GM13976 (cell line): ENCODE measurements at regions not wholly inside any gene's neighbourhood (a gene's known extent, or its start where the extent isn't known, plus 50 kb on each side); places are given as distances from the start of the nearest gene placed in this dataset.

Experiments
- DNase-seq: peaks from one replicate; pipeline ENCODE4 v3.0.0; 2012; ENCODE audit warnings: low spot score
- in situ Hi-C: fragments of 300-500 bp; cut with MboI; formaldehyde crosslinking; loops from one replicate; pipeline ENCODE4 v1.12.0; 2022; ENCODE audit warnings: low sequenced_read_pairs, mixed read lengths, inconsistent platforms; ENCODE audit not compliant: unreplicated experiment
- TF ChIP-seq, protein P1 (sequence below): IDR thresholded peaks from 2 replicates; pipeline ENCODE4 v1.5.1; 2012; ENCODE audit warnings: borderline replicate concordance, mild to moderate bottlenecking; ENCODE audit not compliant: insufficient read depth; ENCODE audit errors: extremely low read depth, missing control alignments, control extremely low read depth

- in situ Hi-C loops: no loop called here
- no peak for DNase-seq
- TF ChIP-seq, protein P1, sequence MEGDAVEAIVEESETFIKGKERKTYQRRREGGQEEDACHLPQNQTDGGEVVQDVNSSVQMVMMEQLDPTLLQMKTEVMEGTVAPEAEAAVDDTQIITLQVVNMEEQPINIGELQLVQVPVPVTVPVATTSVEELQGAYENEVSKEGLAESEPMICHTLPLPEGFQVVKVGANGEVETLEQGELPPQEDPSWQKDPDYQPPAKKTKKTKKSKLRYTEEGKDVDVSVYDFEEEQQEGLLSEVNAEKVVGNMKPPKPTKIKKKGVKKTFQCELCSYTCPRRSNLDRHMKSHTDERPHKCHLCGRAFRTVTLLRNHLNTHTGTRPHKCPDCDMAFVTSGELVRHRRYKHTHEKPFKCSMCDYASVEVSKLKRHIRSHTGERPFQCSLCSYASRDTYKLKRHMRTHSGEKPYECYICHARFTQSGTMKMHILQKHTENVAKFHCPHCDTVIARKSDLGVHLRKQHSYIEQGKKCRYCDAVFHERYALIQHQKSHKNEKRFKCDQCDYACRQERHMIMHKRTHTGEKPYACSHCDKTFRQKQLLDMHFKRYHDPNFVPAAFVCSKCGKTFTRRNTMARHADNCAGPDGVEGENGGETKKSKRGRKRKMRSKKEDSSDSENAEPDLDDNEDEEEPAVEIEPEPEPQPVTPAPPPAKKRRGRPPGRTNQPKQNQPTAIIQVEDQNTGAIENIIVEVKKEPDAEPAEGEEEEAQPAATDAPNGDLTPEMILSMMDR: no peak
Measured at GRCh38 chr2:220147161-220148038, 520.0 kb downstream of the SLC4A3 start.

- DNase-seq: no peak
- in situ Hi-C loops: no loop called here
- TF ChIP-seq, protein P1: no peak
Measured at GRCh38 chr2:220148471-220149248, 521.2 kb downstream of the SLC4A3 start.

- DNase-seq: no peak
- TF ChIP-seq, protein P1: no peak
- in situ Hi-C loops: no loop called here
Measured at GRCh38 chr2:220151341-220151740, 523.9 kb downstream of the SLC4A3 start.

GRCh38 chr2:220152281-220152935, 525.0 kb downstream of the SLC4A3 start:
- in situ Hi-C loops: no loop called here
- TF ChIP-seq, protein P1: no peak
- DNase-seq: no peak

GRCh38 chr2:220153118-220153517, 525.7 kb downstream of the SLC4A3 start:
- DNase-seq: no peak
- TF ChIP-seq, protein P1: no peak
- in situ Hi-C loops: no loop called here

DNA sequence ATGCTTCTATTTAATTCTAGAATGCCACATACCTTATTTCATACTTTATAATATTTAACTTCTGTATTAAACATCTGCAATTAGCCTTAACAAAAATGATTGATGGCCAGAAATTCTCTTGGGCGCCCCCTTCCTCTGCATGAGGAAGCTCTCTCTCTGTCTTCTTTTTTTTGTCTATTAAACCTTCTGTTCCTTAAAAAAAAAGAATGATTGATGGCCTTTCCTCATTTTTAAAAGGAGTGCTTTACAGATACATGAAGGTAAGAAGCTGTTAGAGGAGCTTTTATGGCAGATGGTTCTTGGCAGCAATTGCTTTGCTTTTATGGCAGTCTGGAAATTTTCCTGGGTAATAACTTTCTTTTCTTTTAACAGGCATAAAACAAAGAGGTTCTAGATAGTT, 526.9 kb downstream of the SLC4A3 start:
- in situ Hi-C loops: no loop called here
- no peak for DNase-seq
- TF ChIP-seq, protein P1: no peak
